Calu3 (cell line): ENCODE measurements at regions not wholly inside any gene's neighbourhood (a gene's known extent, or its start where the extent isn't known, plus 50 kb on each side); places are given as distances from the start of the nearest gene placed in this dataset.

Source experiments
- BruUV-seq: library from RNA; stranded (reverse); fragments of 400-500 nt; replicated peaks from 2 replicates; lab custom pipeline; 2021; lab: Mats Ljungman, UMichigan
- CTCF ChIA-PET: fragments of 300-600 bp; sonication (Branson Sonifier 250); formaldehyde crosslinking; loops from one replicate; lab custom pipeline; 2022; ENCODE audit warnings: antibody characterized with exemption; lab: Charles Lee
- DNase-seq: peaks from one replicate; pipeline ENCODE4 v3.0.0; 2022
- H3K27ac Mint-ChIP-seq: one replicate; pipeline ENCODE4 v1.8.0; 2022; ENCODE audit warnings: mixed read lengths; ENCODE audit not compliant: unreplicated experiment
- H3K27me3 Mint-ChIP-seq: one replicate; pipeline ENCODE4 v1.8.0; 2022; ENCODE audit warnings: mixed read lengths; ENCODE audit not compliant: unreplicated experiment
- H3K36me3 Mint-ChIP-seq: one replicate; pipeline ENCODE4 v1.8.0; 2022; ENCODE audit warnings: mild to moderate bottlenecking, moderate library complexity, mixed read lengths; ENCODE audit not compliant: insufficient read depth, unreplicated experiment
- H3K4me1 Mint-ChIP-seq: one replicate; pipeline ENCODE4 v1.8.0; 2022; ENCODE audit warnings: mild to moderate bottlenecking, low read depth, mixed read lengths; ENCODE audit not compliant: unreplicated experiment
- H3K4me3 Mint-ChIP-seq: one replicate; pipeline ENCODE4 v1.8.0; 2022; ENCODE audit warnings: mild to moderate bottlenecking, low read depth, moderate library complexity, mixed read lengths; ENCODE audit not compliant: unreplicated experiment
- H3K9me3 Mint-ChIP-seq: one replicate; pipeline ENCODE4 v1.8.0; 2022; ENCODE audit warnings: low read depth, mixed read lengths; ENCODE audit not compliant: unreplicated experiment
- CTCF ChIP-seq: fragments of 200-600 bp; IDR thresholded peaks from one replicate; pipeline ENCODE4 v1.8.0; 2022; ENCODE audit warnings: antibody characterized with exemption; ENCODE audit not compliant: unreplicated experiment
- intact Hi-C: fragments of 100-400 bp; cut with micrococcal nuclease; formaldehyde crosslinking; loops from one replicate; pipeline ENCODE4 v1.10.0; 2022; ENCODE audit not compliant: unreplicated experiment

DNA sequence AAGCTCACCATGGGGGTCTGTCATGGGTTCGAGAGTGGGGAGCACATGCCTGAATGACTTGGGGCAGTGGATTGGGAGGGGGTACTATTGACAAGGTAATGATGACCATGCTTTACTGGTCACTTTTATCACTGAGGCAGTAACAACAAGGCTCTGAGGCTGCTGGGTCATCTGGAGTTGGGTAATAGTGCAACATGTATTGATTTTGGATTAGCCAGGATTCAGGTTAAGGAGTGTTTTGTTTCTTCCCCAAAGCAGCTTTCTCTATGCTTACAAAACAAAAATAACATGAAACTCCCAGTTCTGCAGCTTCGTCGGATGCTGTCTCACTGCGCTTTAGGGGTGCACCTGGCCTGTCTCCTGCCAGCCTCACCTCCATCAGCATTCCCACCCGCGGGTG lies 155.3 kb downstream of the GADD45G start:
- Mint-ChIP-seq H3K27ac (no peak overlapping the region), H3K36me3 (no peaks in the 10 kb centered on the region), H3K4me1 (no peaks in the 10 kb centered on the region), H3K4me3 (no peak overlapping the region), H3K27me3 (peaks cover 85% of the 10 kb centered on the region), H3K9me3 (no peaks in the 10 kb centered on the region)
- no peak for DNase-seq
- intact Hi-C loops = no loop called here
- CTCF ChIA-PET = no interaction called here
- TF ChIP-seq CTCF = no peak
- BruUV-seq = no TSS peak

DNA sequence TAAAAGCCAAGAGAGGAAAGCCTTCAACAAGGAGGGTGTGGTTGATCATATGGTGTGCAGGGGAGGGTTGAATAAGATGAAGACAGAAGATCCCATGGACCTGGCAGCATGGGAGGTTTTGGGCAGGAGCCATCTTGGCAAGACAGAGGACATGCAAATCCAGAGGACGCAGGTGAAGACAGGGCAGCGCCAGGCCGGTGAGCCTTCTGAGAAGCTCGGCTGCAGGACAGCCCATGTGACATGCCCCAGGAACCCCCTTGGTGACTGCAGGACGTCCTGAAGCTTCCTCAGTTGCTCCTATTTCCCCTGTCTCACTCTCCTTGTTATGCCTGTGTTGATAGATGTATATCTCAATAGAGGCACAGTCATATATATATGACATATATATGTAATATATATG lies 159.4 kb downstream of the GADD45G start:
- BruUV-seq = no TSS peak
- TF ChIP-seq CTCF = no peak
- no peak overlapping the region for H3K4me3 Mint-ChIP-seq
- no peaks in the 10 kb centered on the region for H3K36me3 Mint-ChIP-seq
- H3K4me1 Mint-ChIP-seq = no peaks in the 10 kb centered on the region
- peaks cover 95% of the 10 kb centered on the region for H3K27me3 Mint-ChIP-seq
- intact Hi-C loops = no loop called here
- no peak overlapping the region for H3K27ac Mint-ChIP-seq
- no peaks in the 10 kb centered on the region for H3K9me3 Mint-ChIP-seq
- CTCF ChIA-PET = no interaction called here
- DNase-seq = no peak

DNA sequence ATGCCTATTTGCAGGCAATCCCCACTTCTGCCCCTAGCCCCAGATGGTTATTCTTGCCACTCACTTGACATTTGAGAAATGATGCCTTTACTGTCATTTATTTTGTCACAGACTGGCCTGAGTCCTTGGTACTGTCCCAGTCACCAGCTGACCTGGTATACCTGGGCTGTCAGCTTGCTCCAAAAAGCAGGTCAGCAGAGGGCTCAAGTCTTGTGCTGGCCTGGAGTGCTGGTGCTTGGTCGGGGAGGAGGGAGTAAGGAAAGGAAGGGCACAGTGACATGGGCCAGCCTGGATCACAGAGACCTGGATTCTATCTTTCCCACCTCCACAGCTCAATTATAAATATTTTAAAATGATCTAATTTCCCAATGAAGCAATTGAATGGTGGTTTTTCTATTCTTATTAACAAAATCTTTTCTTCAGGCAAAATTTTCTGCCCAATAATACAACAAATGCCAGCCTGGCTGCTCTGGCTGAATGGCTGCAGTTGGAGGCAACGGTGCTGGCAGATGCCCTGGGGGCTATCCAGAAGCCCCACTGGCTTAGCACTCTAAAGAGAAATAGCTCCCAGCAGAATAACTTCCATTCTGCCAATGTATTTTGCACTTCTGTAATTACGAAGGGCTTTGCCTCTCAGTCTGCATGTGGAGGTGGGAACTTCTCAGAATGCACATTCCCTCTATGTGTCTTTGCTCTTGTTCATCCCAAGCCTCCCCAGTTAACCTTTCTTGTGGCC lies 160.6 kb downstream of the GADD45G start:
- DNase-seq = no peak
- no peak for TF ChIP-seq CTCF
- intact Hi-C loops = no loop called here
- Mint-ChIP-seq H3K27ac (no peak overlapping the region), H3K4me3 (no peak overlapping the region), H3K4me1 (no peaks in the 10 kb centered on the region), H3K36me3 (no peaks in the 10 kb centered on the region), H3K27me3 (peaks cover 88% of the 10 kb centered on the region), H3K9me3 (no peaks in the 10 kb centered on the region)
- BruUV-seq = no TSS peak
- CTCF ChIA-PET = no interaction called here

DNA sequence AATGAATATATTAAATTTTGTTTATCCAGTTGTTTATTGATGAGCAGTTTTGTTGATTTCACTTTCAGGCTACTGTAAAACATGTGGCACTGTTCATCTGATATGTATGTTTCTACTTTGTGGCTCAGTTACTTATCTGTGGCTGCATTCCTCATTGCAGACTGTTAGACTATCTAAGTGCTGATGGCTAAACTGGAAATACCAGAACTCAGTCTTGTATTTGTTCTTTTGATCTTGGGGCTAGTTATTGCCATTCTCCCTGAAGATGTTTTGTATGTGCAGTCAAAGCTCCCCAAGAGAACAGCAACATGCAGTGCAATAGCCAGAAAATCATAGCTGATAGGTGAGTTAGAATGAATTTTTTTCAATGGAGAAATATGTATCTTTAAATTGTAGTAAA lies 162.2 kb downstream of the GADD45G start:
- DNase-seq = no peak
- no TSS peak for BruUV-seq
- H3K9me3 Mint-ChIP-seq = no peaks in the 10 kb centered on the region
- peaks cover 88% of the 10 kb centered on the region for H3K27me3 Mint-ChIP-seq
- CTCF ChIA-PET = no interaction called here
- no peak overlapping the region for H3K4me3 Mint-ChIP-seq
- intact Hi-C loops = no loop called here
- no peak for TF ChIP-seq CTCF
- H3K36me3 Mint-ChIP-seq = no peaks in the 10 kb centered on the region
- H3K4me1 Mint-ChIP-seq = no peaks in the 10 kb centered on the region
- no peak overlapping the region for H3K27ac Mint-ChIP-seq
